ENCODE measurements at regions not wholly inside any gene's neighbourhood (a gene's known extent, or its start where the extent isn't known, plus 50 kb on each side); places are given as distances from the start of the nearest gene placed in this dataset.

DNA sequence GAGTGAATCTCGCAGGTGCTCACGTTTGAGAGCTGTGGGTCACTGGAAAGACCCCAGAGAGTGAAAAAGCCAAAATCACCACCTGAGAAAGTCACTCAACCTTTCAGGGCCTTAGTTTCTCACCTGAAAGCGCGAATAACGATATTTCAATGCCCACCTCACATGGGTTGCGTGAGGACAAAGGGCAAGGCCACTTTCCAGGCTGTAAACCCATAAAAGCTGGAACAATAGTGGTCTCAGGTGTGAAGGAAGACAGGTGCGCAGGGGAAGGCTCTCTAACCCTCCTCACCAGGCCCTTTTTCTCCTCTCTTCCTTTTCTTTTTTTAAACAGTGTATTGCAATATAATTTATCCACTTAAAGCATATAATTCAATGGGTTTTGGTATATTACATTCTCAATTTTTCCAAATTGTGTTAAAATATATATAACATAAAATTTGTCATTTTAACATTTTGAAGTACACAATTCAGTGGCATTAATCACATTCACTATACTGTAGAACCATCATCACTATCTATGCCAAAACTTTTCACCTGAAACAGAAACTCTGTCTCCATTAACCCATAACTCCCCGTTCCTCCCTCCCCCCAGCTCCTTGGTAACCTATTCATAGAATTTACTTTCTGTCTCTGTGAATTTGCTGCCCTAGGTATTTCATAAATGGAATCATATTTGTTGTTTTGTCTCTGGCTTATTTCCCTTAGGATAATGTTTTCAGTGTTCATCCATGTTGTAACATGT lies 118.4 kb upstream of the TNR start:
- no peak overlapping the region for H3K27ac ChIP-seq (ENCODE audit: insufficient read depth in 1 of 2, low read depth in 1 of 2, low read length in 2 of 2, poor library complexity in 1 of 2, severe bottlenecking in 2 of 2)
- H3K27me3 ChIP-seq (replicated peaks in 2 of 5; ENCODE audit: control insufficient read depth in 4 of 5, insufficient read depth in 5 of 5, low read length in 4 of 5), result peaks cover 0 to 8% (median 0%) of the 10 kb centered on the region in 5 experiments
- no peak overlapping the region for H3K4me3 ChIP-seq (ENCODE audit: control insufficient read depth in 1 of 7, extremely low read depth in 1 of 7, insufficient read depth in 4 of 7, low read depth in 2 of 7, low read length in 6 of 7)
- POLR2A ChIA-PET, result no interaction called here
- H3K36me3 ChIP-seq (ENCODE audit: control insufficient read depth in 4 of 4, insufficient read depth in 4 of 4, low read length in 3 of 4), result no peaks in the 10 kb centered on the region
- no peaks in the 10 kb centered on the region for H3K4me1 ChIP-seq (ENCODE audit: control extremely low read depth in 1 of 4, control insufficient read depth in 4 of 4, insufficient read depth in 4 of 4, low read length in 3 of 4)
- CTCF ChIA-PET, result no interaction called here
- DNase-seq, result no peak
- no peaks in the 10 kb centered on the region for H3K9me3 ChIP-seq (ENCODE audit: control extremely low read depth in 1 of 5, control insufficient read depth in 4 of 5, insufficient read depth in 2 of 5, low read depth in 1 of 5, low read length in 4 of 5)
- WGBS (ENCODE audit: insufficient coverage), result 84% methylated on average over 6 of the region's 8 CpGs

DNA sequence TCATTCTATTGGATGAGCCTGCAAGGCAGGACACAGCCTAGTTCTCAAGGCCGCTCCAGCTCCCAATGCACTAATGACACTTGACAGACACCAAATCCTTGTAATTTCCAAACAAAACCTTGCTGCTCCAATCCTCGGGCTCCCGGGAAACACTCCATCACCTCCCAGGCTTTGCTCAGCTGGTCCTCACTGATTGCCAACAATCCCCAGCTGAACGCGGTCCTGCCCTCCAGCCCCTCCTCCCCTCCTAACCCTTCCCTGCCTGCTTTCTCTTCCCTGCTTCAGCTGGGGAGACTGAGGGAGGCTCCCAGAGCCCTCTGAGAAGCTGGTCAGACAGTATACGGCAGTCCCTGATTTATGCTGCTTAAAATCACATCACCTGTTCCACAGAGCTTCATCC lies 114.4 kb upstream of the TNR start:
- H3K27me3 ChIP-seq (replicated peaks in 2 of 5; ENCODE audit: control insufficient read depth in 4 of 5, insufficient read depth in 5 of 5, low read length in 4 of 5), result peaks cover 0 to 14% (median under 1%) of the 10 kb centered on the region in 5 experiments
- no peaks in the 10 kb centered on the region for H3K36me3 ChIP-seq (ENCODE audit: control insufficient read depth in 4 of 4, insufficient read depth in 4 of 4, low read length in 3 of 4)
- ChIA-PET POLR2A (no interaction called here), CTCF (no interaction called here)
- no peak for DNase-seq
- 91% methylated on average over 6 of the region's 6 CpGs for WGBS (ENCODE audit: insufficient coverage)
- no peak overlapping the region for H3K4me3 ChIP-seq (ENCODE audit: control insufficient read depth in 1 of 7, extremely low read depth in 1 of 7, insufficient read depth in 4 of 7, low read depth in 2 of 7, low read length in 6 of 7)
- H3K4me1 ChIP-seq (ENCODE audit: control extremely low read depth in 1 of 4, control insufficient read depth in 4 of 4, insufficient read depth in 4 of 4, low read length in 3 of 4), result no peaks in the 10 kb centered on the region
- H3K27ac ChIP-seq (ENCODE audit: insufficient read depth in 1 of 2, low read depth in 1 of 2, low read length in 2 of 2, poor library complexity in 1 of 2, severe bottlenecking in 2 of 2), result no peak overlapping the region
- H3K9me3 ChIP-seq (ENCODE audit: control extremely low read depth in 1 of 5, control insufficient read depth in 4 of 5, insufficient read depth in 2 of 5, low read depth in 1 of 5, low read length in 4 of 5), result peaks cover 0 to 2% (median 0%) of the 10 kb centered on the region in 5 experiments

- H3K27ac ChIP-seq (ENCODE audit: insufficient read depth in 1 of 2, low read depth in 1 of 2, low read length in 2 of 2, poor library complexity in 1 of 2, severe bottlenecking in 2 of 2), result no peak overlapping the region
- 83% methylated on average over 1 of the region's 4 CpGs for WGBS (ENCODE audit: insufficient coverage)
- H3K27me3 ChIP-seq (replicated peaks in 2 of 5; ENCODE audit: control insufficient read depth in 4 of 5, insufficient read depth in 5 of 5, low read length in 4 of 5), result peaks cover 0 to 8% (median 1%) of the 10 kb centered on the region in 5 experiments
- POLR2A ChIA-PET, result no interaction called here
- no peak overlapping the region for H3K4me3 ChIP-seq (ENCODE audit: control insufficient read depth in 1 of 7, extremely low read depth in 1 of 7, insufficient read depth in 4 of 7, low read depth in 2 of 7, low read length in 6 of 7)
- no peaks in the 10 kb centered on the region for H3K36me3 ChIP-seq (ENCODE audit: control insufficient read depth in 4 of 4, insufficient read depth in 4 of 4, low read length in 3 of 4)
- H3K4me1 ChIP-seq (ENCODE audit: control extremely low read depth in 1 of 4, control insufficient read depth in 4 of 4, insufficient read depth in 4 of 4, low read length in 3 of 4), result no peaks in the 10 kb centered on the region
- H3K9me3 ChIP-seq (ENCODE audit: control extremely low read depth in 1 of 5, control insufficient read depth in 4 of 5, insufficient read depth in 2 of 5, low read depth in 1 of 5, low read length in 4 of 5), result peaks cover 0 to 2% (median 0%) of the 10 kb centered on the region in 5 experiments
- CTCF ChIA-PET, result no interaction called here
- no peak for DNase-seq
These were observed 110.3 kb upstream of the TNR start for GRCh38 chr1:175853681-175854080.

DNA sequence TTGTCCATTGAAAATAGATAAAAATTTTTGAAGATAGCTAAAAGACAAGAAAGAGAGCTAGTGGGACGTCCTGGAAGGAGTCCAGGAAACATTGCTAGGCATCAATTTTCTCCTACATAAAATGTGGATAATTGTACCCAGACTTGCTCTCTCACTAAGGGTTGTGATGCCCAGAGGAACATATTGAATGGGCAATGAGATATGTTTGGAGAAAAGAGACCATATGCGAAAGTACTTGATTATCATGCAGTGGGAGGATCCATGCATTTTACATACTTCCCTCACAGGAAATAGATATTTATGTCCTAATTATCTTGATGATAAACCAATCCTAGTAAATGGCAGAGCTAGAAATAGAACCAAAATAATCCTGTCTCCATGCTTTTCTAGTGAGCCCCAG lies 108.4 kb upstream of the TNR start:
- ChIA-PET POLR2A (no interaction called here), CTCF (no interaction called here)
- Histone ChIP-seq H3K27ac (ENCODE audit: insufficient read depth in 1 of 2, low read depth in 1 of 2, low read length in 2 of 2, poor library complexity in 1 of 2, severe bottlenecking in 2 of 2) (no peak overlapping the region), H3K9me3 (ENCODE audit: control extremely low read depth in 1 of 5, control insufficient read depth in 4 of 5, insufficient read depth in 2 of 5, low read depth in 1 of 5, low read length in 4 of 5) (peaks cover 0 to 2% (median 0%) of the 10 kb centered on the region in 5 experiments), H3K4me3 (ENCODE audit: control insufficient read depth in 1 of 7, extremely low read depth in 1 of 7, insufficient read depth in 4 of 7, low read depth in 2 of 7, low read length in 6 of 7) (no peak overlapping the region), H3K27me3 (replicated peaks in 2 of 5; ENCODE audit: control insufficient read depth in 4 of 5, insufficient read depth in 5 of 5, low read length in 4 of 5) (peaks cover 0 to 8% (median 0%) of the 10 kb centered on the region in 5 experiments), H3K36me3 (ENCODE audit: control insufficient read depth in 4 of 4, insufficient read depth in 4 of 4, low read length in 3 of 4) (no peaks in the 10 kb centered on the region), H3K4me1 (ENCODE audit: control extremely low read depth in 1 of 4, control insufficient read depth in 4 of 4, insufficient read depth in 4 of 4, low read length in 3 of 4) (no peaks in the 10 kb centered on the region)
- DNase-seq, result no peak
- WGBS (ENCODE audit: insufficient coverage), result no CpG with 5 or more reads among the region's 2 CpGs

DNA sequence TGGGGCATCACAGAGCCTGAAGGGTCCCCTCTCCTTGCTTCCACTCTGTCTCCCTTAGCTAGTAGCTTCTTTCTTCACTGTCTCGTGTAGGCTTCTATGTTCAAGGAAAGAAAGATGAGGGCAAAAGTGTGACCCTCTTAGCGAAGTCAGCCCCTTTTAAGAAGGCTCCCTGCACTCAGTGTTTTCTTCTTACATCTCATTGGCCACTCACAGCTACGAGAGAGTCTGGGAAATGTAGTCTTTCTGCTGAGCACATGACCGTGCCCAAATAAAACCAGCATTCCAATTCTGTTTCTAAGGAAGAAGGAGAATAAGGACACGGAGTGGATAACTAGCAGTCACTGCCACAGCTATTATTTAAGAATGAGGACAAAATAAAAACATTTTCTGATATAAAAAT lies 104.9 kb upstream of the TNR start:
- Histone ChIP-seq H3K4me3 (ENCODE audit: control insufficient read depth in 1 of 7, extremely low read depth in 1 of 7, insufficient read depth in 4 of 7, low read depth in 2 of 7, low read length in 6 of 7) (no peak overlapping the region), H3K27me3 (replicated peaks in 2 of 5; ENCODE audit: control insufficient read depth in 4 of 5, insufficient read depth in 5 of 5, low read length in 4 of 5) (peaks cover 0 to 4% (median 0%) of the 10 kb centered on the region in 5 experiments), H3K4me1 (ENCODE audit: control extremely low read depth in 1 of 4, control insufficient read depth in 4 of 4, insufficient read depth in 4 of 4, low read length in 3 of 4) (no peaks in the 10 kb centered on the region), H3K36me3 (ENCODE audit: control insufficient read depth in 4 of 4, insufficient read depth in 4 of 4, low read length in 3 of 4) (no peaks in the 10 kb centered on the region), H3K27ac (ENCODE audit: insufficient read depth in 1 of 2, low read depth in 1 of 2, low read length in 2 of 2, poor library complexity in 1 of 2, severe bottlenecking in 2 of 2) (no peak overlapping the region), H3K9me3 (ENCODE audit: control extremely low read depth in 1 of 5, control insufficient read depth in 4 of 5, insufficient read depth in 2 of 5, low read depth in 1 of 5, low read length in 4 of 5) (no peaks in the 10 kb centered on the region)
- WGBS (ENCODE audit: insufficient coverage), result 83% methylated on average over 2 of the region's 5 CpGs
- ChIA-PET CTCF (no interaction called here), POLR2A (no interaction called here)
- no peak for DNase-seq

DNA sequence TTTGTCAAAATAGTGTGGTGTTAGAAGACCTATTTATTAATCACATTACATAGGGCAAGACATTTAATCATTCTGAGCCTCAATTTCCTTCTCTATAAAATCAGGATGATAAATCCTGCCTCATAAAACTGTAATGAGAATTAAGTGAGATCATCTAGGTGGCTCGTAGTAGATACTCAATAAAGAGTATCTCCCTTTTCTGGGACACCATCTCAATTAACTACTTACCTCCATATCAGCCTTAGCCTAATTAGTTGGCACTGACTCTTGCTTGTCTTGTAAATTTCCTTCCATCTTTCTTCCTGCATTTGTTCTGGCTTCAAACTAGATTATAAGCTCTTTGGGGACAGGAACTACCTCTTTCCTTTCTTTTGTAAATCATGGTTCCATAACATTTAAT lies 102.6 kb upstream of the TNR start:
- Histone ChIP-seq H3K36me3 (ENCODE audit: control insufficient read depth in 4 of 4, insufficient read depth in 4 of 4, low read length in 3 of 4) (no peaks in the 10 kb centered on the region), H3K4me1 (ENCODE audit: control extremely low read depth in 1 of 4, control insufficient read depth in 4 of 4, insufficient read depth in 4 of 4, low read length in 3 of 4) (peaks cover 0 to 14% (median 10%) of the 10 kb centered on the region in 4 experiments), H3K27me3 (replicated peaks in 2 of 5; ENCODE audit: control insufficient read depth in 4 of 5, insufficient read depth in 5 of 5, low read length in 4 of 5) (peaks cover 0 to 4% (median 0%) of the 10 kb centered on the region in 5 experiments), H3K4me3 (ENCODE audit: control insufficient read depth in 1 of 7, extremely low read depth in 1 of 7, insufficient read depth in 4 of 7, low read depth in 2 of 7, low read length in 6 of 7) (no peak overlapping the region), H3K9me3 (ENCODE audit: control extremely low read depth in 1 of 5, control insufficient read depth in 4 of 5, insufficient read depth in 2 of 5, low read depth in 1 of 5, low read length in 4 of 5) (no peaks in the 10 kb centered on the region), H3K27ac (ENCODE audit: insufficient read depth in 1 of 2, low read depth in 1 of 2, low read length in 2 of 2, poor library complexity in 1 of 2, severe bottlenecking in 2 of 2) (no peak overlapping the region)
- ChIA-PET CTCF (no interaction called here), POLR2A (interaction anchor here (0.6 kb wide), 1 partner anchor 432 kb away, joined by 3 read pairs; no protein-coding TSS in a partner anchor)
- no CpG with 5 or more reads among the region's 1 CpG for WGBS (ENCODE audit: insufficient coverage)
- DNase-seq, result no peak

- no peak for DNase-seq
- 100% methylated on average over 2 of the region's 3 CpGs for WGBS (ENCODE audit: insufficient coverage)
- H3K27me3 ChIP-seq (replicated peaks in 2 of 5; ENCODE audit: control insufficient read depth in 4 of 5, insufficient read depth in 5 of 5, low read length in 4 of 5), result peaks cover 0 to 4% (median 0%) of the 10 kb centered on the region in 5 experiments
- CTCF ChIA-PET, result no interaction called here
- H3K4me1 ChIP-seq (ENCODE audit: control extremely low read depth in 1 of 4, control insufficient read depth in 4 of 4, insufficient read depth in 4 of 4, low read length in 3 of 4), result peaks cover 0 to 19% (median 15%) of the 10 kb centered on the region in 4 experiments
- H3K27ac ChIP-seq (ENCODE audit: insufficient read depth in 1 of 2, low read depth in 1 of 2, low read length in 2 of 2, poor library complexity in 1 of 2, severe bottlenecking in 2 of 2), result no peak overlapping the region
- no peak overlapping the region for H3K4me3 ChIP-seq (ENCODE audit: control insufficient read depth in 1 of 7, extremely low read depth in 1 of 7, insufficient read depth in 4 of 7, low read depth in 2 of 7, low read length in 6 of 7)
- H3K9me3 ChIP-seq (ENCODE audit: control extremely low read depth in 1 of 5, control insufficient read depth in 4 of 5, insufficient read depth in 2 of 5, low read depth in 1 of 5, low read length in 4 of 5), result no peaks in the 10 kb centered on the region
- no peaks in the 10 kb centered on the region for H3K36me3 ChIP-seq (ENCODE audit: control insufficient read depth in 4 of 4, insufficient read depth in 4 of 4, low read length in 3 of 4)
- POLR2A ChIA-PET, result interaction anchor here (0.6 kb wide), 1 partner anchor 693 kb away, joined by 3 read pairs; no protein-coding TSS in a partner anchor
These were observed 101.9 kb upstream of the TNR start for GRCh38 chr1:175845338-175845737.
